Glutamatergic neuron (in vitro differentiated cells): ENCODE measurements at regions not wholly inside any gene's neighbourhood (a gene's known extent, or its start where the extent isn't known, plus 50 kb on each side); places are given as distances from the start of the nearest gene placed in this dataset.

Experiments
- DNase-seq: peaks from one replicate; pipeline ENCODE4 v3.0.0; 2022
- H3K27ac Mint-ChIP-seq: one replicate; pipeline ENCODE4 v1.8.0; 2020; ENCODE audit warnings: mild to moderate bottlenecking, mixed read lengths, inconsistent platforms; ENCODE audit not compliant: unreplicated experiment
- H3K27me3 Mint-ChIP-seq: one replicate; pipeline ENCODE4 v1.8.0; 2020; ENCODE audit warnings: mild to moderate bottlenecking, moderate library complexity, mixed read lengths, inconsistent platforms; ENCODE audit not compliant: unreplicated experiment
- H3K36me3 Mint-ChIP-seq: one replicate; pipeline ENCODE4 v1.8.0; 2020; ENCODE audit warnings: mild to moderate bottlenecking, mixed read lengths, inconsistent platforms; ENCODE audit not compliant: unreplicated experiment
- H3K4me1 Mint-ChIP-seq: one replicate; pipeline ENCODE4 v1.8.0; 2020; ENCODE audit warnings: mild to moderate bottlenecking, low read depth, mixed read lengths, inconsistent platforms; ENCODE audit not compliant: unreplicated experiment
- H3K4me3 Mint-ChIP-seq: one replicate; pipeline ENCODE4 v1.8.0; 2020; ENCODE audit warnings: mild to moderate bottlenecking, mixed read lengths, inconsistent platforms; ENCODE audit not compliant: unreplicated experiment
- H3K9me3 Mint-ChIP-seq: one replicate; pipeline ENCODE4 v1.8.0; 2020; ENCODE audit warnings: mild to moderate bottlenecking, moderate library complexity, mixed read lengths, inconsistent platforms; ENCODE audit not compliant: unreplicated experiment
- CTCF ChIP-seq: fragments of 200-600 bp; sonication (generic); IDR thresholded peaks from one replicate; pipeline ENCODE4 v1.5.0; 2021; ENCODE audit not compliant: partially characterized antibody, unreplicated experiment

DNA sequence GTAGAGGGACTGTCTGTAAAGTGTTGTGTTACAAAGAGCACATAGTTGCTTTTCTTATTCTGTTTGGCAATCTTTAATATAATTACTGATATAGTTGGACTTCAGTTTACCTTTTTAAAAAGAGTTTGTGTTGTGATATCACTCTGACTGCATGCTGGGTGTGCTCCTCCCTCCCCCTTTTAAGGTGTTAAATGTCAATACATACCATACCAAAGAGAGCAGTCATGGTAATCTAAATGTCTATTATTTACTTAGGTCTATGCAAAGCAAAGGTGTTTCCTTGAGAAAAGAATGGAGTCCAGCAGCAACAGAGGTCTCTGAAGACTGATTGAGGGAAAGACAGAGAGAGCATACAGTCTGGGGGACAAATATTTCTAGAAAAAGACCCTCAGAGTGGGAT is 275.1 kb upstream of the NRP1 start:
- Mint-ChIP-seq H3K4me1 (no peaks in the 10 kb centered on the region), H3K36me3 (peaks cover 5% of the 10 kb centered on the region), H3K27ac (no peak overlapping the region), H3K9me3 (no peaks in the 10 kb centered on the region), H3K4me3 (no peak overlapping the region), H3K27me3 (peaks cover 2% of the 10 kb centered on the region)
- DNase-seq = no peak
- no peak for TF ChIP-seq CTCF

DNA sequence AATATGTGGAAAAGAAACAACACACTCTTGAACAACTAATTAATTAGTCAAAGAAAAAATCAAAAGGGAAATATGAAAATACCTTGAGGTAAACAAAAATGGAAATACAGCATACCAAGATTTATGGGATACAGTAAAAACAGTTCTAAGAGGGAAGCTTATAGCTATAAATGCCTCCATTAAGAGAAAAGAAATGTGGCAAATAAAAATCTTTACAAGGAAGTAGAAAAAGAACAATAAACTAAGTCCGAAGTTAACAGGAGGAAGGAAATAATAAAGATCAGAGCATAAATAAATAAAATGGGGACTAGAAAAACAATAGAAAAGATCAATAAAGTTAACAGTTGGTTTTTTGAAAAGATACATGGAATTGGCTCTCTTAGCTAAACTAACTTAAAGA is 267.8 kb upstream of the NRP1 start:
- Mint-ChIP-seq H3K27ac (no peak overlapping the region), H3K27me3 (no peaks in the 10 kb centered on the region), H3K36me3 (no peaks in the 10 kb centered on the region), H3K4me3 (no peak overlapping the region), H3K4me1 (no peaks in the 10 kb centered on the region), H3K9me3 (no peaks in the 10 kb centered on the region)
- no peak for TF ChIP-seq CTCF
- DNase-seq = no peak

DNA sequence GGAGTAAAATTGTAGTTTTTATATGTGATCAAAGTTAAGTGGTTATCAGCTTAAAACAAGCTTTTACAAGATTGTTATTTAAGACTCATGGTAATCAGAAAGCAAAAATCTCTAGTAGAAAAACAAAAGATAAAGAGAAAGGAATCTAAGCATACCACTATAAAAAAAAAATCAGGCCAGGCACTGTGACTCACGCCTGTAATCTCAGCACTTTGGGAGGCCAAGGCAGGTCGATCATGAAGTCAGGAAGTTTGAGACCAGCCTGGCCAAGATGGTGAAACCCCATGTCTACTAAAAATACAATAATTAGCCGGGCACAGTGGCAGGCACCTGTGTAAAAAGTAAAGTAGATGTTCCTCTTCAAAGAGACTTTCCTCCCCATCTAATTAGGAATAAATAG is 265.9 kb upstream of the NRP1 start:
- no peaks in the 10 kb centered on the region for H3K27me3 Mint-ChIP-seq
- DNase-seq = no peak
- TF ChIP-seq CTCF = no peak
- H3K9me3 Mint-ChIP-seq = no peaks in the 10 kb centered on the region
- no peaks in the 10 kb centered on the region for H3K36me3 Mint-ChIP-seq
- no peak overlapping the region for H3K4me3 Mint-ChIP-seq
- H3K27ac Mint-ChIP-seq = no peak overlapping the region
- H3K4me1 Mint-ChIP-seq = no peaks in the 10 kb centered on the region

DNA sequence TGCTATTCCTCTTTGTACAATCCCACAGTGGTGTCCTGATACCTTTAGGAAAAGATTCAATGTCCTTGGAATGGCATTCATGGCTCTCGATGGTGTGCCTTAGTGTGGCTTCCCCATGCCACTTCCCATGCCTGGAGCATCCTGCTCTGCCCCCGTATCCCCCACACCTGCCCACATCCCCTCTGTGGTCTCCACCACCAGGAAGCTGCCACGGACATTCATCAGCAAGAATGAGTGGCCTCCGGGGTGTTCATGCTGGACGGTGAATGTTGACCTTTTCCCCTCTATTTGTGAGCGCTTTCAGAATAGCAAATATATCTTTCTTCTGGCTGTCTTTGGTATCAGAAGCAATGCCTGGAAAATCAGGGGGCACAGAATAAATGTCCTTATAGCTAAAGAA is 262.0 kb upstream of the NRP1 start:
- H3K36me3 Mint-ChIP-seq = no peaks in the 10 kb centered on the region
- no peak for TF ChIP-seq CTCF
- H3K27ac Mint-ChIP-seq = no peak overlapping the region
- no peak for DNase-seq
- H3K4me3 Mint-ChIP-seq = no peak overlapping the region
- no peaks in the 10 kb centered on the region for H3K9me3 Mint-ChIP-seq
- H3K27me3 Mint-ChIP-seq = no peaks in the 10 kb centered on the region
- H3K4me1 Mint-ChIP-seq = no peaks in the 10 kb centered on the region

DNA sequence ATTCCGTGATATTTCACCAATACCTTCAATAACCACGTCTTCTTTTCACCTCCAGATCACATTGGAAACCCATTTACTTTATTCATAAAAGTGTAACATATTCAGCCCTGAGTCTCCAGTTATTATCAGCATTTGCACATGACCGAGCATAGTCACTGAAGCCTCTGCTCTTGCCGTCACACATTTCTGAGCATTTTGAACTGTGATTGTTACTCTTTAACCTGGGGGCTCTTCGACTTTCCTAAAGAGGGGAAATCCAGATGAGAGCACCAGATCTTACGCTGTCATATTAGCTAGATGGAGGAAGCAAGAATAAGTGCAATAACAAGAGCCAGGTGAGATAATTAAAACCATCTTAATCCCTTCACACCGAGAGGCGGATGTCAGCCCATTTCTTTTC is 260.0 kb upstream of the NRP1 start:
- H3K9me3 Mint-ChIP-seq = no peaks in the 10 kb centered on the region
- DNase-seq = no peak

More for the DNA sequence above, 260.0 kb upstream of the NRP1 start:
- no peak for TF ChIP-seq CTCF
- Mint-ChIP-seq H3K4me1 (no peaks in the 10 kb centered on the region), H3K4me3 (no peak overlapping the region), H3K27ac (no peak overlapping the region), H3K27me3 (no peaks in the 10 kb centered on the region), H3K36me3 (peaks cover under 1% of the 10 kb centered on the region)
